T-cell (primary cell): ENCODE measurements at regions not wholly inside any gene's neighbourhood (a gene's known extent, or its start where the extent isn't known, plus 50 kb on each side); places are given as distances from the start of the nearest gene placed in this dataset.

Experiments used
- ATAC-seq, 4 experiments: fragments of 200-7000 bp in 3 of 4; fragments of 150-1000 bp in 1 of 4; cut with Tn5 transposase; replicated peaks in 1 of 4; 1 replicate in 3 of 4; 2 replicates in 1 of 4; pipeline ENCODE4 v1.10.0; 2021; ENCODE audit warnings: moderate library complexity in 3 of 4, mild to moderate bottlenecking in 2 of 4, moderate number of reproducible peaks in 1 of 4
- CTCF ChIA-PET, 2 donors: fragments of 300-600 bp; sonication (Branson Sonifier 250); formaldehyde crosslinking; loops; one replicate each; lab custom pipeline; 2022; ENCODE audit warnings: antibody characterized with exemption in 2 of 2; lab: Charles Lee
- POLR2A ChIA-PET, 2 donors: fragments of 300-600 bp; sonication (Branson Sonifier 250); formaldehyde crosslinking; loops; one replicate each; lab custom pipeline; 2022; ENCODE audit warnings: antibody characterized with exemption in 2 of 2; lab: Charles Lee
- DNase-seq, 35 experiments: peaks; one replicate each; pipeline versions ENCODE4 v3.0.0 to v3.0.0-alpha.2; 2013 to 2023
- H3K27ac ChIP-seq: one replicate; pipeline ENCODE4 v1.5.1; 2013; ENCODE audit warnings: low read length
- H3K27me3 ChIP-seq, 2 experiments: replicated peaks in 1 of 2; 1 replicate in 1 of 2; 2 replicates in 1 of 2; pipeline versions ENCODE4 v1.6.1 to v1.7.0; 2013; ENCODE audit warnings: low read length in 1 of 2, mixed read lengths in 1 of 2; ENCODE audit not compliant: control insufficient read depth in 2 of 2, insufficient read depth in 2 of 2; ENCODE audit errors: extremely low read depth in 1 of 2
- H3K36me3 ChIP-seq, 2 donors: 1 replicate in 1 of 2; 2 replicates in 1 of 2; pipeline versions ENCODE4 v1.6.1 to v1.7.0; 2013; ENCODE audit warnings: low read length in 1 of 2; ENCODE audit not compliant: control insufficient read depth in 2 of 2, insufficient read depth in 1 of 2; ENCODE audit errors: extremely low read depth in 1 of 2
- H3K4me1 ChIP-seq, 2 experiments: 1 replicate in 1 of 2; 2 replicates in 1 of 2; pipeline versions ENCODE4 v1.6.1 to v1.7.0; 2013; ENCODE audit warnings: low read length in 2 of 2, mixed read lengths in 1 of 2; ENCODE audit not compliant: insufficient read depth in 2 of 2, control insufficient read depth in 1 of 2; ENCODE audit errors: extremely low read depth in 1 of 2
- H3K4me3 ChIP-seq, 2 donors: 1 replicate in 1 of 2; 2 replicates in 1 of 2; pipeline versions ENCODE4 v1.5.1 to v1.7.0; 2013; ENCODE audit warnings: mild to moderate bottlenecking in 2 of 2, low read length in 1 of 2, moderate library complexity in 1 of 2; ENCODE audit not compliant: control insufficient read depth in 1 of 2; ENCODE audit errors: extremely low read depth in 1 of 2
- H3K9me3 ChIP-seq: 2 replicates; pipeline ENCODE4 v1.7.0; 2013
- H3K27ac Mint-ChIP-seq, 2 donors: one replicate each; pipeline ENCODE4 v1.8.0; 2020 to 2021; ENCODE audit warnings: mild to moderate bottlenecking in 2 of 2, mixed read lengths in 2 of 2
- H3K27me3 Mint-ChIP-seq, 2 donors: one replicate each; pipeline ENCODE4 v1.8.0; 2021 to 2022; ENCODE audit warnings: mixed read lengths in 2 of 2
- H3K36me3 Mint-ChIP-seq: one replicate; pipeline ENCODE4 v1.8.0; 2021; ENCODE audit warnings: mixed read lengths
- H3K4me1 Mint-ChIP-seq, 3 donors: one replicate each; pipeline ENCODE4 v1.8.0; 2020 to 2022; ENCODE audit warnings: mixed read lengths in 3 of 3, mild to moderate bottlenecking in 1 of 3
- H3K4me3 Mint-ChIP-seq, 3 donors: one replicate each; pipeline ENCODE4 v1.8.0; 2020 to 2022; ENCODE audit warnings: mild to moderate bottlenecking in 3 of 3, mixed read lengths in 3 of 3, moderate library complexity in 3 of 3
- H3K9me3 Mint-ChIP-seq, 3 donors: one replicate each; pipeline ENCODE4 v1.8.0; 2020 to 2022; ENCODE audit warnings: mixed read lengths in 3 of 3
- WGBS: methylation state at CpG from one replicate; pipeline ENCODE4 v1.1.5; 2013; ENCODE audit warnings: missing lambda C conversion rate; ENCODE audit not compliant: insufficient coverage; 5-methylcytosine and 5-hydroxymethylcytosine counted together

- 93% methylated on average over 2 of the region's 2 CpGs for WGBS
- no peaks in the 10 kb centered on the region for H3K4me1 Mint-ChIP-seq
- H3K36me3 Mint-ChIP-seq: no peaks in the 10 kb centered on the region
- H3K27me3 Mint-ChIP-seq: peaks cover 0 to 4% of the 10 kb centered on the region in 2 donors
- no peak overlapping the region for H3K4me3 Mint-ChIP-seq
- Histone ChIP-seq H3K4me3 (no peak overlapping the region), H3K4me1 (no peaks in the 10 kb centered on the region), H3K9me3 (no peaks in the 10 kb centered on the region), H3K36me3 (no peaks in the 10 kb centered on the region), H3K27ac (no peak overlapping the region), H3K27me3 (no peaks in the 10 kb centered on the region)
- no peaks in the 10 kb centered on the region for H3K9me3 Mint-ChIP-seq
- ATAC-seq (no peak), DNase-seq (no peak)
- ChIA-PET CTCF (no interaction called here), POLR2A (no interaction called here)
- H3K27ac Mint-ChIP-seq: no peak overlapping the region
These were observed 92.3 kb upstream of the POU2AF2 start for GRCh38 chr11:111153194-111153593.

- ChIA-PET POLR2A (interaction anchor here in 1 of 2 donors (0.6 kb wide), 1 partner anchor 945 kb away, joined by 3 read pairs; no protein-coding TSS in a partner anchor), CTCF (no interaction called here)
- no peaks in the 10 kb centered on the region for H3K9me3 ChIP-seq
- H3K27me3 ChIP-seq: no peaks in the 10 kb centered on the region
- no peak overlapping the region for H3K4me3 ChIP-seq
- H3K4me3 Mint-ChIP-seq: no peak overlapping the region
- H3K36me3 ChIP-seq: no peaks in the 10 kb centered on the region
- no peaks in the 10 kb centered on the region for H3K9me3 Mint-ChIP-seq
- H3K4me1 ChIP-seq: no peaks in the 10 kb centered on the region
- no peaks in the 10 kb centered on the region for H3K36me3 Mint-ChIP-seq
- H3K27me3 Mint-ChIP-seq: peaks cover 0 to 4% of the 10 kb centered on the region in 2 donors
- H3K27ac ChIP-seq: no peak overlapping the region
- no peaks in the 10 kb centered on the region for H3K4me1 Mint-ChIP-seq
- DNase-seq (no peak), ATAC-seq (no peak)
- H3K27ac Mint-ChIP-seq: no peak overlapping the region
These were observed 96.6 kb upstream of the POU2AF2 start for GRCh38 chr11:111148953-111149352.

- no CpG with 5 or more reads among the region's 3 CpGs for WGBS
- H3K9me3 Mint-ChIP-seq: no peaks in the 10 kb centered on the region
- CTCF ChIA-PET: interaction anchor here in 1 of 2 donors (0.6 kb wide), 1 partner anchor 44 kb away, joined by 3 read pairs; no protein-coding TSS in a partner anchor
- H3K9me3 ChIP-seq: no peaks in the 10 kb centered on the region
- DNase-seq (no peak), ATAC-seq (no peak)
- H3K4me1 ChIP-seq: no peaks in the 10 kb centered on the region
- H3K27me3 Mint-ChIP-seq: peaks cover 0 to 4% of the 10 kb centered on the region in 2 donors
- POLR2A ChIA-PET: no interaction called here
- no peaks in the 10 kb centered on the region for H3K36me3 Mint-ChIP-seq
- no peaks in the 10 kb centered on the region for H3K36me3 ChIP-seq
- no peak overlapping the region for H3K27ac ChIP-seq
- H3K4me3 Mint-ChIP-seq: no peak overlapping the region
- H3K27me3 ChIP-seq: no peaks in the 10 kb centered on the region
- H3K4me1 Mint-ChIP-seq: no peaks in the 10 kb centered on the region
- no peak overlapping the region for H3K27ac Mint-ChIP-seq
- H3K4me3 ChIP-seq: no peak overlapping the region
These were observed 97.4 kb upstream of the POU2AF2 start for GRCh38 chr11:111148121-111148520.

- Mint-ChIP-seq H3K4me1 (no peaks in the 10 kb centered on the region), H3K9me3 (no peaks in the 10 kb centered on the region), H3K36me3 (no peaks in the 10 kb centered on the region), H3K4me3 (no peak overlapping the region), H3K27me3 (peaks cover 12 to 23% of the 10 kb centered on the region in 2 donors), H3K27ac (no peak overlapping the region)
- WGBS: 80% methylated on average over 1 of the region's 1 CpG
- Histone ChIP-seq H3K4me1 (no peaks in the 10 kb centered on the region), H3K27ac (no peak overlapping the region), H3K9me3 (no peaks in the 10 kb centered on the region), H3K36me3 (no peaks in the 10 kb centered on the region), H3K27me3 (no peaks in the 10 kb centered on the region), H3K4me3 (no peak overlapping the region)
- CTCF ChIA-PET: no interaction called here
- POLR2A ChIA-PET: no interaction called here
- ATAC-seq (no peak), DNase-seq (no peak)
These were observed 107.7 kb upstream of the POU2AF2 start for GRCh38 chr11:111137846-111138245.

GRCh38 chr11:111135778-111136570, 109.6 kb upstream of the POU2AF2 start:
- H3K36me3 ChIP-seq: no peaks in the 10 kb centered on the region
- 93% methylated on average over 9 of the region's 11 CpGs for WGBS
- Mint-ChIP-seq H3K9me3 (peaks cover 0 to 6% (median 4%) of the 10 kb centered on the region in 3 donors), H3K36me3 (no peaks in the 10 kb centered on the region), H3K27me3 (peaks cover 12 to 23% of the 10 kb centered on the region in 2 donors), H3K27ac (no peak overlapping the region), H3K4me1 (no peaks in the 10 kb centered on the region), H3K4me3 (no peak overlapping the region)
- H3K27me3 ChIP-seq: no peaks in the 10 kb centered on the region
- ChIA-PET POLR2A (interaction anchor here in 1 of 2 donors (1.1 kb wide), 1 partner anchor 11 kb away, joined by 3 read pairs; no protein-coding TSS in a partner anchor), CTCF (interaction anchor here in 1 of 2 donors (0.6 kb wide), 1 partner anchor 155 kb away, joined by 9 read pairs; no protein-coding TSS in a partner anchor)
- H3K4me3 ChIP-seq: no peak overlapping the region
- ATAC-seq (no peak), DNase-seq (no peak)
- H3K9me3 ChIP-seq: no peaks in the 10 kb centered on the region
- no peak overlapping the region for H3K27ac ChIP-seq
- H3K4me1 ChIP-seq: no peaks in the 10 kb centered on the region

- Histone ChIP-seq H3K27ac (no peak overlapping the region), H3K36me3 (no peaks in the 10 kb centered on the region), H3K4me1 (no peaks in the 10 kb centered on the region), H3K9me3 (no peaks in the 10 kb centered on the region), H3K4me3 (no peak overlapping the region), H3K27me3 (no peaks in the 10 kb centered on the region)
- ATAC-seq (no peak), DNase-seq (no peak)
- Mint-ChIP-seq H3K4me3 (no peak overlapping the region), H3K9me3 (peaks cover 0 to 6% (median 4%) of the 10 kb centered on the region in 3 donors), H3K4me1 (no peaks in the 10 kb centered on the region), H3K27me3 (peaks cover 12 to 23% of the 10 kb centered on the region in 2 donors), H3K27ac (no peak overlapping the region), H3K36me3 (no peaks in the 10 kb centered on the region)
- WGBS: 100% methylated on average over 1 of the region's 2 CpGs
- ChIA-PET POLR2A (no interaction called here), CTCF (no interaction called here)
These were observed 110.4 kb upstream of the POU2AF2 start for GRCh38 chr11:111135101-111135500.
